ENCODE measurements at regions not wholly inside any gene's neighbourhood (a gene's known extent, or its start where the extent isn't known, plus 50 kb on each side); places are given as distances from the start of the nearest gene placed in this dataset.

DNA sequence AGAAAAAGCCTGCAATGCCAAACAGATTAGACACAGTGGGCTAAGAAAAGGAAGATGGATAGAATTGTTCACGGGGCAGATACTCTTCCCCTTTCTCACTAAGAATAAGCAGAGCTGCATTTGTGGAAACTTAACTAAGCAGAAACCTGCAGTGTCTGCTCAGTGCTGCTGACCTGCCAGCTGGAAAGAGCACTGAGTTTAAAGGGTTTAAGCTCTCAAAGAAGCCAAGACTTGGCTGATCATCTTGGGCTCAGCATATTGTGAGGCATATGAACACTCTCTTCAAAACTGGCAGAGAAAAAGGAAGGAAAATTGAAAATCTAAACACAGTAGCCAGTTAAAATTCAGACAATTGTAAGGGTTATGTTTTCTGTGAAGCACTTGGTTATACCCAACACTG is 711.1 kb upstream of the EPHA7 start:
- TF ChIP-seq, protein P1, sequence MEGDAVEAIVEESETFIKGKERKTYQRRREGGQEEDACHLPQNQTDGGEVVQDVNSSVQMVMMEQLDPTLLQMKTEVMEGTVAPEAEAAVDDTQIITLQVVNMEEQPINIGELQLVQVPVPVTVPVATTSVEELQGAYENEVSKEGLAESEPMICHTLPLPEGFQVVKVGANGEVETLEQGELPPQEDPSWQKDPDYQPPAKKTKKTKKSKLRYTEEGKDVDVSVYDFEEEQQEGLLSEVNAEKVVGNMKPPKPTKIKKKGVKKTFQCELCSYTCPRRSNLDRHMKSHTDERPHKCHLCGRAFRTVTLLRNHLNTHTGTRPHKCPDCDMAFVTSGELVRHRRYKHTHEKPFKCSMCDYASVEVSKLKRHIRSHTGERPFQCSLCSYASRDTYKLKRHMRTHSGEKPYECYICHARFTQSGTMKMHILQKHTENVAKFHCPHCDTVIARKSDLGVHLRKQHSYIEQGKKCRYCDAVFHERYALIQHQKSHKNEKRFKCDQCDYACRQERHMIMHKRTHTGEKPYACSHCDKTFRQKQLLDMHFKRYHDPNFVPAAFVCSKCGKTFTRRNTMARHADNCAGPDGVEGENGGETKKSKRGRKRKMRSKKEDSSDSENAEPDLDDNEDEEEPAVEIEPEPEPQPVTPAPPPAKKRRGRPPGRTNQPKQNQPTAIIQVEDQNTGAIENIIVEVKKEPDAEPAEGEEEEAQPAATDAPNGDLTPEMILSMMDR (IDR thresholded peaks at IDR 0.05) = no peak
- TF ChIP-seq POLR2A (IDR thresholded peaks at IDR 0.05) = no peak
